Right hindlimb (tissue), 1 donor: ENCODE measurements at regions not wholly inside any gene's neighbourhood (a gene's known extent, or its start where the extent isn't known, plus 50 kb on each side); places are given as distances from the start of the nearest gene placed in this dataset.
A peak's percentile ranks its signal among the peaks of the same experiment; 100 is the strongest.

Experiments used
- DNase-seq: peaks from one replicate; pipeline ENCODE4 v3.0.0-alpha.2; 2018

GRCh38 chr3:124249038-124249437 is 257.1 kb upstream of the ROPN1 start:
- DNase-seq: no peak

GRCh38 chr3:124250053-124250452 is 258.1 kb upstream of the ROPN1 start:
- peak; percentile 54 for DNase-seq

DNA sequence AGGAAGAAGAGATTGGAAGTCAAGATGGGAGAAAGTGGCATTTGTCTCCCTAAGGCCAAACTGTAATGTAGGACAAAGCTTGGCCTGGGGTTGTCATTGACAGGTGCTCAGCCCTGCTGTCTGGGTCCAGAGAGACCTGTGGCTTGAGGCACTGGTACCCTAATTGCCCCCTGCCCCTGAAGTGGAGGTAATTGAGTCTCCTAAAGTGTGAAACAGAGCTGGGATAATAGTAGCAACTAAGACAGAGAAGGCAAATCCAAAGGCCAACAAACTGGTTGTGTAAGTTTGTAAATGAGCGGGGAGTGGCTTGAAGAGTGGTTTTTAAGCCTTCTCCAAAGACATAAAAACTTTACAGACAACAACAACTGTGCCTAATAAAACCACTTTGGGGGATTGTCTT is 264.2 kb upstream of the ROPN1 start:
- no peak for DNase-seq

- DNase-seq: no peak
Observed at GRCh38 chr3:124256599-124256998, 264.7 kb upstream of the ROPN1 start.

GRCh38 chr3:124257336-124257864 is 265.5 kb upstream of the ROPN1 start:
- no peak for DNase-seq

- DNase-seq: no peak
Observed at GRCh38 chr3:124258057-124258500, 266.2 kb upstream of the ROPN1 start.

GRCh38 chr3:124260206-124260915 is 268.4 kb upstream of the ROPN1 start:
- DNase-seq: no peak

GRCh38 chr3:124261306-124261705 is 269.4 kb upstream of the ROPN1 start:
- DNase-seq: no peak

GRCh38 chr3:124263168-124263567 is 271.2 kb upstream of the ROPN1 start:
- no peak for DNase-seq

DNA sequence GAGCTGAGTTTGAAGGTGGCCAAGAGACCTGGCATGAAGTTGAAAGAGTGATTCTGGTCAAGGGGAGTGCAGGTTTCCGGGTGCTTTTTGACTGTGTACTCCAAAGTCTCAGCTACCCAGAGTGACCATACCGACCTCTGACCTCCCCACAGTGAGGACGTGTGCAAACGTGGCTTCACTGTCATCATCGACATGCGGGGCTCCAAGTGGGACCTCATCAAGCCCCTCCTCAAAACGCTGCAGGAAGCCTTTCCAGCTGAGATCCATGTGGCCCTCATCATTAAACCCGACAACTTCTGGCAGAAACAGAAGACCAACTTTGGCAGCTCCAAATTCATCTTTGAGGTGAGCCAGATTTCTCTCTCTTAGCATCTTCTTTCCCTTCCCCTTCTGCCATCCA is 272.4 kb upstream of the ROPN1 start:
- DNase-seq: no peak

GRCh38 chr3:124266487-124266886 is 274.6 kb upstream of the ROPN1 start:
- peak; percentile 57 for DNase-seq

DNA sequence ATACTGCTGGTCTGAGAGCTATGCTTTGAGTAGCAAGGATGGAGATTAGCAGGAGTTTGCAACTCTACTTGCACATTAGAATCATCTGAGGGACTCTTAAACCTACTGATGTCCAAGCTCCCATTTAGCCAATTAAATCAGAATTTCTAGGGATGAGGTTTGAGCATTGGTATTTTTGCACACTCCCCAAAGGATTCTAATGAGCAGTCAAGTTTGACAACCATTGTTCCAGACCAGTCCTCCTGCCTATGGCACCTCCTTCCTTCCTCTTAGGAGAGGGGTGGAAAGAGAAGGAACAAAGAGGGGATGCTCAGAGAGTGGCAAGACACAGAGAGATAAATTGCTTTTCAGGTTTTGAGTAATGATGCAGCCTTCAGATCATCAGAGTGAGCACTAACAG is 275.5 kb upstream of the ROPN1 start:
- no peak for DNase-seq

GRCh38 chr3:124268355-124268754 is 276.4 kb upstream of the ROPN1 start:
- no peak for DNase-seq

- DNase-seq: no peak
Observed at GRCh38 chr3:124269619-124270018, 277.7 kb upstream of the ROPN1 start.

DNA sequence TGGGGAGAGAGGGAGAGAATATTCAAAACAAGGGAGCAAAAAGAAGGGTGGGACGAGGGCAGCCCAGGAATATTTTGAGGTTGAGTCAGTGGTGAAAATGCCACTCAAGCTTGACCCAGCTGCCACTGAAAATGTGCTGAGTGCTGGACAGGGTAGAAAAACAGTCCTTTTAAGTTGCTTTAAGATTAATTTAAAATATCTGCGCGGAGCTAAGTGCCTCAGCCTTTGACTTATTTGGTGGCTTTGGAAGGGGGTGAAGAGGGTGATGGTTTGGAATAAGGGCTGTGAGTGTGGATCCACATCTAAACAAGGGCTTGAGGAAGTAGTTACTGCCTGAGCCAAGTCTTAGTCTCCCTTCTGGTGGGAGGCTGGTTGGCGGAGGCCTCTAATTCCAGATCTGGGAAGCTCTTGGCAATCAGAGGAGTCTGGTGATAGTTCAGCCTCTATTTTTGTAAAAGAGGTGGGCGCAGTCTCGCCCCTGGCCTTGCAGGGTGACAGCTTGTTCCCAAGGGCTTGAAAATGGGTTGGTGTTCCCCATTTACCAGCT is 280.8 kb upstream of the ROPN1 start:
- no peak for DNase-seq

GRCh38 chr3:124273651-124274050 is 281.7 kb upstream of the ROPN1 start:
- no peak for DNase-seq

DNA sequence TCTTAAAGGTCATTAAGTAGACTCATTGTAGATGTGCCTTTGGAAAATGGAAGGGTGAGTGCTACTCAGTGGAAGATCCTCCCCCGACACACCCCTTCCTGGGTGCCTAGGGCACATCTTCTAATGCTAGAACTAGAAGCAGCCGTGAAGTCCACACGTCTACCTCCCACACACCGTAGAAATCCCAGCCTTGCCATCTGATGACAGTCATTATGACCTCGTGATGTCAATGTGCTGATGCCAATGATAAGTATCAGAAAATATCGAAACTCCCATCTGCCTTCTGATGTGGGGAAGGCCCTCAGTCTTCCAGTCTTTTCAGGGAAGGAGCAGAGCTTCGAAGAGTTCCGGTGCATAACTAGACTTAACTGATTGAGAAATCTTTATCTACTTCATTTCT is 282.1 kb upstream of the ROPN1 start:
- DNase-seq: no peak

DNA sequence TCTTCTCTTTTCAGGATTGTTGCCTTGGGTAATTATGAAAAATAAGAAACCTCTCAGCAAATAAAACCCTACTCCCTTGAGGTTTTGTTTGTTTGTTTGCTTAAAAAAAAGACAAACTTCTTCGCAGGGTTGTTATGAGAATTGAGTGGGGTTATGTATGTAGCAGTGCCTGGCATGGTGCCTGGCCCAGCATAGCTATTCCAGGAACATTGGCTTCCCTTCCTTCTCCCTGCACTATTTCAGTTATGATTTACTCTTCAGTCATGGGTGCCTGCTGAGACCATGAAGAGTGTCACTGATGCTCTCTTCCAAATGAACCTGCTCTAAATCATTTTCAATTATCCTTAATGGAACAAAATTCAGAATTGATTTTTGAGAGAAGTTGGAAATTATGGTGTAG is 283.5 kb upstream of the ROPN1 start:
- no peak for DNase-seq

GRCh38 chr3:124276133-124276532 is 284.2 kb upstream of the ROPN1 start:
- DNase-seq: no peak

DNA sequence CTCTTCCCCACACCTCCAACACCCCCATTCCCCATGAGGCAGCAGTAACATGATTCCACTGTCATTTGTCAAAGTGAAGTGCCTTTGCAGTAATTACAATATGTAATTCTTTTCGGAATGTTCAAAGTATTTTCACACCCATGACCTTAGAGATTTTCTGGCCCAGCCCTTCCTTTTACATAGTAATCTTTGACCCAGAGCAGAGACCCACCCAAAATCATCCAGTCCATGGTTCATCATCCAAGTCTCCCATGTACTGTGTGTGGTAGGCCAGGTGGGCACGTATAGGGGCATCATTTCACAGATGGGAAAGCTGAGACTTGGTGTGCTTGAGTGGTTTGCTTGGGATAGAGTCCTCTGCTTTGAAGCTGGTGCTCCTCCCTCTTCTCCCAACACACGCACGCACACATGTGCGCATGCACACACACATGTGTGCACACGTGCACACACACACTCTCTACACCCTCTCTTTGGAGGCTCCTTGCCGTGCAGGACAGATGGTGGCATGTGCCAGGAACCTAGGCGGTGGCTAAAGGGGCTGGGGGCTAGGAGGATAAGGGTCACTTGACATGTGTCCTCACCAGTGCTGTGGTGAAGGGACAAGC is 284.7 kb upstream of the ROPN1 start:
- no peak for DNase-seq

DNA sequence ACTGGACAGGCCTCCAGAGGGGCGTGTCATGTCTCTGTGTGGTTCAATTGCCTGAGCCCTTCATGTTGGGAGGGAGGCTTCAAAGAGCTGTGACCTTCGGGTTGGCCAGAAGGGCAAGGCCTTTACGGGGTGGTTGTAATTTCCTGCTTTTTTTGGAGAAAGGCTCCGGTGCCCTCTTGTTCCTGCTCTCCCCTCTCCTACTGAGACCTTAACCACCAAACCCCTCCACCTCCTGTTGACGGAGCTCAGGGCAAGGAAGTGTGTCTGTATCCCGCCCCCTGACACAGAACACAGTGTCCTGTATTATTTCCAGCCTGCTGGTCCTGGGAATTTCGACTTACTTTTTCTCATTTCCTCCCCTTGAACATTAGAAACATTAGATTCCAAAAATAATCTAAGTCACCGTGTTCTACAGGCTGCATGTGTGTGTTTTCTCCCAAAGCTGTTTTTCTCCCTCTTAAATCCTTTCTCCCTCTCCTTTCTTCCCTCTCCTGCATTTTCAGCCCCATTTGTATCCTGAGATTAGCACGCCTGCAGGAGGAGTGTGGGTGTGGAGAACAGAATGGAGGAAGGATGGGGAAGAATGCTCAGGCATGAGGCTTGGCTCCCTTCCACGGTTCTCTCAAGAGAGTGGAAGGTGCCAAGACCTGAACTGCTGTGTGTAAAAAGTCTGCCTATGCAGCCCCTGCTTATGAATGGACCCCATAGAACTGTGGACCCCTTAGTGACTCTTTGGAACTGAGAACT is 285.4 kb upstream of the ROPN1 start:
- peak; percentile 51 for DNase-seq

- no peak for DNase-seq
Observed at GRCh38 chr3:124281453-124282316, 289.8 kb upstream of the ROPN1 start.
